ENCODE measurements at regions not wholly inside any gene's neighbourhood (a gene's known extent, or its start where the extent isn't known, plus 50 kb on each side); places are given as distances from the start of the nearest gene placed in this dataset.

- H3K27me3 ChIP-seq (ENCODE audit: control insufficient read depth, insufficient read depth, low read length) = no peaks in the 10 kb centered on the region
- no peaks in the 10 kb centered on the region for H3K9me3 ChIP-seq (ENCODE audit: control insufficient read depth, insufficient read depth, low read length)
- no peaks in the 10 kb centered on the region for H3K36me3 ChIP-seq (ENCODE audit: control insufficient read depth, insufficient read depth, low read length)
- no peak for DNase-seq (ENCODE audit: low read depth in 4 of 6, low spot score in 6 of 6)
- no peak overlapping the region for H3K4me3 ChIP-seq (ENCODE audit: low read depth, low read length)
- no CpG with 5 or more reads among the region's 1 CpG for WGBS (ENCODE audit: insufficient coverage)
- no peak overlapping the region for H3K27ac ChIP-seq (ENCODE audit: low read depth, low read length)
- no peaks in the 10 kb centered on the region for H3K4me1 ChIP-seq (ENCODE audit: control insufficient read depth, insufficient read depth, low read length)
Observed at GRCh38 chr18:53780666-53781065, 443.8 kb downstream of the MBD2 start.

GRCh38 chr18:53772293-53772692 is 452.2 kb downstream of the MBD2 start:
- Histone ChIP-seq H3K4me1 (ENCODE audit: control insufficient read depth, insufficient read depth, low read length) (no peaks in the 10 kb centered on the region), H3K9me3 (ENCODE audit: control insufficient read depth, insufficient read depth, low read length) (peaks cover 7% of the 10 kb centered on the region), H3K36me3 (ENCODE audit: control insufficient read depth, insufficient read depth, low read length) (no peaks in the 10 kb centered on the region), H3K4me3 (ENCODE audit: low read depth, low read length) (no peak overlapping the region), H3K27ac (ENCODE audit: low read depth, low read length) (no peak overlapping the region), H3K27me3 (ENCODE audit: control insufficient read depth, insufficient read depth, low read length) (no peaks in the 10 kb centered on the region)
- DNase-seq (ENCODE audit: low read depth in 4 of 6, low spot score in 6 of 6) = peak in 1 of 6 donors; percentile 58
- no CpG with 5 or more reads among the region's 2 CpGs for WGBS (ENCODE audit: insufficient coverage)

- H3K4me1 ChIP-seq (ENCODE audit: control insufficient read depth, insufficient read depth, low read length) = no peaks in the 10 kb centered on the region
- H3K4me3 ChIP-seq (ENCODE audit: low read depth, low read length) = no peak overlapping the region
- H3K36me3 ChIP-seq (ENCODE audit: control insufficient read depth, insufficient read depth, low read length) = no peaks in the 10 kb centered on the region
Observed at GRCh38 chr18:53771664-53772063, 452.8 kb downstream of the MBD2 start.

GRCh38 chr18:53765211-53765610 is 459.3 kb downstream of the MBD2 start:
- Histone ChIP-seq H3K9me3 (ENCODE audit: control insufficient read depth, insufficient read depth, low read length) (peaks cover 5% of the 10 kb centered on the region), H3K4me3 (ENCODE audit: low read depth, low read length) (no peak overlapping the region), H3K4me1 (ENCODE audit: control insufficient read depth, insufficient read depth, low read length) (no peaks in the 10 kb centered on the region), H3K36me3 (ENCODE audit: control insufficient read depth, insufficient read depth, low read length) (no peaks in the 10 kb centered on the region), H3K27me3 (ENCODE audit: control insufficient read depth, insufficient read depth, low read length) (no peaks in the 10 kb centered on the region), H3K27ac (ENCODE audit: low read depth, low read length) (no peak overlapping the region)
- WGBS (ENCODE audit: insufficient coverage) = no CpG with 5 or more reads among the region's 3 CpGs
- peak in 1 of 6 donors; percentile 53 for DNase-seq (ENCODE audit: low read depth in 4 of 6, low spot score in 6 of 6)

More at GRCh38 chr18:53771664-53772063, 452.8 kb downstream of the MBD2 start:
- DNase-seq (ENCODE audit: low read depth in 4 of 6, low spot score in 6 of 6) = peak in 1 of 6 donors; percentile 6
- no peaks in the 10 kb centered on the region for H3K27me3 ChIP-seq (ENCODE audit: control insufficient read depth, insufficient read depth, low read length)
- peaks cover 7% of the 10 kb centered on the region for H3K9me3 ChIP-seq (ENCODE audit: control insufficient read depth, insufficient read depth, low read length)
- H3K27ac ChIP-seq (ENCODE audit: low read depth, low read length) = no peak overlapping the region

- Histone ChIP-seq H3K9me3 (ENCODE audit: control insufficient read depth, insufficient read depth, low read length) (peaks cover 5% of the 10 kb centered on the region), H3K36me3 (ENCODE audit: control insufficient read depth, insufficient read depth, low read length) (no peaks in the 10 kb centered on the region), H3K27ac (ENCODE audit: low read depth, low read length) (no peak overlapping the region), H3K27me3 (ENCODE audit: control insufficient read depth, insufficient read depth, low read length) (no peaks in the 10 kb centered on the region), H3K4me1 (ENCODE audit: control insufficient read depth, insufficient read depth, low read length) (no peaks in the 10 kb centered on the region), H3K4me3 (ENCODE audit: low read depth, low read length) (no peak overlapping the region)
- 83% methylated on average over 1 of the region's 1 CpG for WGBS (ENCODE audit: insufficient coverage)
- DNase-seq (ENCODE audit: low read depth in 4 of 6, low spot score in 6 of 6) = no peak
Observed at GRCh38 chr18:53764086-53764485, 460.4 kb downstream of the MBD2 start.

- no peaks in the 10 kb centered on the region for H3K27me3 ChIP-seq (ENCODE audit: control insufficient read depth, insufficient read depth, low read length)
- H3K27ac ChIP-seq (ENCODE audit: low read depth, low read length) = no peak overlapping the region
- no peak overlapping the region for H3K4me3 ChIP-seq (ENCODE audit: low read depth, low read length)
- no peak for DNase-seq (ENCODE audit: low read depth in 4 of 6, low spot score in 6 of 6)
- WGBS (ENCODE audit: insufficient coverage) = 100% methylated on average over 1 of the region's 2 CpGs
- no peaks in the 10 kb centered on the region for H3K9me3 ChIP-seq (ENCODE audit: control insufficient read depth, insufficient read depth, low read length)
- H3K36me3 ChIP-seq (ENCODE audit: control insufficient read depth, insufficient read depth, low read length) = no peaks in the 10 kb centered on the region
- H3K4me1 ChIP-seq (ENCODE audit: control insufficient read depth, insufficient read depth, low read length) = no peaks in the 10 kb centered on the region
Observed at GRCh38 chr18:53757328-53757727, 467.1 kb downstream of the MBD2 start.

- DNase-seq (ENCODE audit: low read depth in 4 of 6, low spot score in 6 of 6) = no peak
- WGBS (ENCODE audit: insufficient coverage) = 76% methylated on average over 3 of the region's 3 CpGs
- Histone ChIP-seq H3K27ac (ENCODE audit: low read depth, low read length) (no peak overlapping the region), H3K4me1 (ENCODE audit: control insufficient read depth, insufficient read depth, low read length) (no peaks in the 10 kb centered on the region), H3K4me3 (ENCODE audit: low read depth, low read length) (no peak overlapping the region), H3K27me3 (ENCODE audit: control insufficient read depth, insufficient read depth, low read length) (no peaks in the 10 kb centered on the region), H3K36me3 (ENCODE audit: control insufficient read depth, insufficient read depth, low read length) (no peaks in the 10 kb centered on the region), H3K9me3 (ENCODE audit: control insufficient read depth, insufficient read depth, low read length) (no peaks in the 10 kb centered on the region)
Observed at GRCh38 chr18:53756610-53756972, 467.9 kb downstream of the MBD2 start.

GRCh38 chr18:53755914-53756609 is 468.4 kb downstream of the MBD2 start:
- WGBS (ENCODE audit: insufficient coverage) = 88% methylated on average over 1 of the region's 5 CpGs
- Histone ChIP-seq H3K27me3 (ENCODE audit: control insufficient read depth, insufficient read depth, low read length) (no peaks in the 10 kb centered on the region), H3K27ac (ENCODE audit: low read depth, low read length) (no peak overlapping the region), H3K4me1 (ENCODE audit: control insufficient read depth, insufficient read depth, low read length) (no peaks in the 10 kb centered on the region), H3K36me3 (ENCODE audit: control insufficient read depth, insufficient read depth, low read length) (no peaks in the 10 kb centered on the region), H3K4me3 (ENCODE audit: low read depth, low read length) (no peak overlapping the region), H3K9me3 (ENCODE audit: control insufficient read depth, insufficient read depth, low read length) (no peaks in the 10 kb centered on the region)
- DNase-seq (ENCODE audit: low read depth in 4 of 6, low spot score in 6 of 6) = no peak

GRCh38 chr18:53754154-53754553 is 470.3 kb downstream of the MBD2 start:
- H3K36me3 ChIP-seq (ENCODE audit: control insufficient read depth, insufficient read depth, low read length) = no peaks in the 10 kb centered on the region
- no peaks in the 10 kb centered on the region for H3K27me3 ChIP-seq (ENCODE audit: control insufficient read depth, insufficient read depth, low read length)
- no peak overlapping the region for H3K27ac ChIP-seq (ENCODE audit: low read depth, low read length)
- no peak overlapping the region for H3K4me3 ChIP-seq (ENCODE audit: low read depth, low read length)
- no peaks in the 10 kb centered on the region for H3K9me3 ChIP-seq (ENCODE audit: control insufficient read depth, insufficient read depth, low read length)
- no peak for DNase-seq (ENCODE audit: low read depth in 4 of 6, low spot score in 6 of 6)
- no peaks in the 10 kb centered on the region for H3K4me1 ChIP-seq (ENCODE audit: control insufficient read depth, insufficient read depth, low read length)

GRCh38 chr18:53753601-53754000 is 470.9 kb downstream of the MBD2 start:
- no peaks in the 10 kb centered on the region for H3K27me3 ChIP-seq (ENCODE audit: control insufficient read depth, insufficient read depth, low read length)
- H3K4me1 ChIP-seq (ENCODE audit: control insufficient read depth, insufficient read depth, low read length) = no peaks in the 10 kb centered on the region
- H3K27ac ChIP-seq (ENCODE audit: low read depth, low read length) = no peak overlapping the region
- H3K9me3 ChIP-seq (ENCODE audit: control insufficient read depth, insufficient read depth, low read length) = no peaks in the 10 kb centered on the region
- no peaks in the 10 kb centered on the region for H3K36me3 ChIP-seq (ENCODE audit: control insufficient read depth, insufficient read depth, low read length)
- DNase-seq (ENCODE audit: low read depth in 4 of 6, low spot score in 6 of 6) = peak in 2 of 6 donors; percentile 23 to 93
- H3K4me3 ChIP-seq (ENCODE audit: low read depth, low read length) = no peak overlapping the region
- WGBS (ENCODE audit: insufficient coverage) = no CpG with 5 or more reads among the region's 3 CpGs

All from spinal cord (tissue), 9 donors.